ENCODE measurements at regions not wholly inside any gene's neighbourhood (a gene's known extent, or its start where the extent isn't known, plus 50 kb on each side); places are given as distances from the start of the nearest gene placed in this dataset.

GRCh38 chr21:24658026-24658425 lies 949.3 kb downstream of the MRPL39 start:
- TF ChIP-seq EZH2 (IDR thresholded peaks at IDR 0.05; ENCODE audit: insufficient read depth, poor library complexity, severe bottlenecking) (no peak), EZH2phosphoT487 (IDR thresholded peaks at IDR 0.05; ENCODE audit: insufficient read depth, low read depth) (no peak)

Measured in GM23248 (cell line).